HG03460 (cell line): ENCODE measurements at regions not wholly inside any gene's neighbourhood (a gene's known extent, or its start where the extent isn't known, plus 50 kb on each side); places are given as distances from the start of the nearest gene placed in this dataset.
"Not testable (repeated sequence)": the region's sequence is repeated elsewhere in the genome, so short reads cannot be mapped to it uniquely, and the experiment has no call there.

Experiments
- ATAC-seq: cut with Tn5 transposase; IDR thresholded peaks from one replicate; pipeline ENCODE4 v1.9.1; 2021; ENCODE audit not compliant: unreplicated experiment

GRCh38 chr15:88994286-88994685 is 81.1 kb upstream of the MFGE8 start:
- ATAC-seq, result no peak

DNA sequence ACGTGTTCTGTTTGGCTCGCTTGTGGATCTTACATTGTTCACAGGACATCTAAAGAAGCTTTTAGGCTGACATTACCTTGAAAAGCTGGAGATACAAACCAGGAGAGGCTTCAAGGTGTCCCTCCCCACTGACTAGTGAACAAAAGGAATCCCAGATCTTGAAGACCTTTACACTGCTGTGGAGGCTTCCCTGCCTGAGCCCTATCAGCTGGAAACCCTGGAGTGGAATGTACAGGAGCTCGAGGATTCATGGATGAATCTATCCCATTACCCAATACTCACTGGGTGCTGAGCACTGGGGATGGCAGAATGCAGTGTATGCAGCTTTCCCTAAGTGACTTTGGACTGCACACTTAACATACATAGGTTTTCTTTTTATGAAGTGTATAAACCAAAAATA is 82.3 kb upstream of the MFGE8 start:
- ATAC-seq, result no peak

- no peak for ATAC-seq
Observed at GRCh38 chr15:88997531-88997930, 84.4 kb upstream of the MFGE8 start.

DNA sequence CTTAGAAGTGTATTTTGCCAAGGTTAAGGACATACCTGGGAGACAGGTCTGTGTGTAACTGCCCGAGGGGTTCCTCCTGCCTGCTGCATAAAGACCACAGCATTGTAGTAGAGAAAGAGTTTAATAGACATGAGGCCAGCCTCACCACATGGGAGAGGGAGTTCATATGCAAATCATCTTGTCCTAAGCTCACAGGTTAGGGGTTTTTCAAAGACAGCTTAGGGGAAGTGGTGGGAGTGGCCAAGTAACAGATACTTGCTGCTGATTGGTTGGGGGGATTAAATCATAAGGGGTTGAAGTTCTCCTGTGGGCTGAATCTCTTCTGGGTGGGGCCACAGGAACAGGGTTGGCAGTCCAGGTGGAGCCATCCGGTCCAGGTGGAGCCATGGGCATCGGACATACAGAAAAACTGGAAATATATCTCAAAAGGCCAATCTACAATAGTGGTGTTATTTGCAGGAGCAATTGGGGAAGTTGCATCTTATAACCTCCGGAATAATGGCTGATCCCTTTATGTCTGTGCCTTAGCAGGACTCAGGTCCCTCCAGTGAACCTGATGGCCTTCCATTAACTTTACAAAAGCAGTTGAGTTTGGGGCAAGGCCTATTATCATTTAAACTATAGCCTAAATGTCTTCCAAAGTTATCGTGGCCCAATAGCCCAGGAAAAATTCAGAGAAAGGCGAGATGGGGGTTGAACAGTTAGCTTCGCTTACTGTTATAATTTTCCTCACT is 86.0 kb upstream of the MFGE8 start:
- ATAC-seq, result no peak

DNA sequence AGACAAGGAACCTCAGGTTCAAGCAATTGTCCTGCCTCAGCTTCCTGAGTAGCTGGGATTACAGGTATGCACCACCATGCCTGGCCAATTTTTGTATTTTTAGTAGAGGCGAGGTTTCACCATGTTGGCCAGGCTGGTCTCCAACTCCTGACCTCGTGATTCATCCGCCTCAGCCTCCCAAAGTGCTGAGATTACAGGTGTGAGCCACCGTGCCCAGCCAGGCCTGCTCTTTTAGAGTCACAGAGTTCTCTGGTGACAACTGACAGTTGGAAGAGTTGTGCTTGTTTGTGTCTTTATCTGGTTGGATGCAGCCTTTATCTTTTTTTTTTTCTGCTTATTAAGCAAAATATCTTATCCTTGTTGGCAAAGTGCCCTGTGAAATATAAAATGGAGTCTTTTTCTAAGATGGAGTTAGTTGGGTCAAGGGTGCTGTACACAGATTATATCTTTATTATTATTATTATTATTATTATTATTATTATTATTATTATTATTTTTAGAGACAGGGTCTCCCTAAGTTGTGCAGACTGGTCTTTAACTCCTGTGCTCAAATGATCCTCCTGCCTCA is 86.5 kb upstream of the ABHD2 start:
- not testable (repeated sequence) for ATAC-seq

- peak; percentile 94 for ATAC-seq
Observed at GRCh38 chr15:89002281-89002761, 85.9 kb upstream of the ABHD2 start.

GRCh38 chr15:89002830-89003229 is 85.4 kb upstream of the ABHD2 start:
- no peak for ATAC-seq

DNA sequence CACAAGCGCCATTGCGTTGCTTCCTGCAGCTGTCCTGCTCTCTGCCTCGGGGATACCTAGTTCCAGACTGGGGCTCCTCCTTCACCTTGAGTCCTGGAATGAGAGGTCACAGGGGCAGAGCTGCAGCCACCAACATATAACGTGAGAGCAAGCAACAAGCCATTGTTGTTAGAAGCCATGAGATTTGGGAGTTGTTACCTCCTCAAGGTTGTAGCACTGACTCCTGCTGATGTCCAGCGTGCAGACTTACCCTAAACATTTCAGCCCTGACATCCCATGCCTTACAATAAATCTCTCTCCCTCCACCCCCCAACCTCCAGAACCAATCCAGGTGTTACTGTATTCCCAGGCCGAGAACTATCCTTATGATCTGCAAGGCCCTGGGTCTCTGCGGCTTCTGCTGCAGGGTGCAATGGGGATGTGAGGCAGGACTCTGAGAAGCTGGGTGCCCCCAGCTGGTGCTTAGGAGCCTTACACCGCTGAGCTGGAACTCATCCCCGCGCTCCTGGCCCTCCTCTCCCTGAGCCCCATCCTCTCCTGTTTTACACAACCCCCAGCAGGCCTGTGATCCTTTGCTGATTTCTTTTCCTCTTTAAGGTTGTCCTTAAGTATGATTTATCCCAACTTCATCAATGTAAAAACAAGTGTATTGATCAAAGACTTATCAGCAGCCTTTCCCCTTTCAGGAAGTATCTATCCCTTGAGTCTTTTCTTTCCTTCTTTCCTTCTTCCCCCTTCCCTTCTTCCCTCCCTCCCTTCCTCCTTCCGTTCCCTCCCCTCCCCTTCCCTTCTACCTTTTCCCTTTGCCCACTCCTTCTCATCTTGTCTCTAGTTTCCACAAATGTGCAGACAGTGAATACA is 84.2 kb upstream of the ABHD2 start:
- no peak for ATAC-seq

GRCh38 chr15:89004726-89005030 is 83.6 kb upstream of the ABHD2 start:
- no peak for ATAC-seq

DNA sequence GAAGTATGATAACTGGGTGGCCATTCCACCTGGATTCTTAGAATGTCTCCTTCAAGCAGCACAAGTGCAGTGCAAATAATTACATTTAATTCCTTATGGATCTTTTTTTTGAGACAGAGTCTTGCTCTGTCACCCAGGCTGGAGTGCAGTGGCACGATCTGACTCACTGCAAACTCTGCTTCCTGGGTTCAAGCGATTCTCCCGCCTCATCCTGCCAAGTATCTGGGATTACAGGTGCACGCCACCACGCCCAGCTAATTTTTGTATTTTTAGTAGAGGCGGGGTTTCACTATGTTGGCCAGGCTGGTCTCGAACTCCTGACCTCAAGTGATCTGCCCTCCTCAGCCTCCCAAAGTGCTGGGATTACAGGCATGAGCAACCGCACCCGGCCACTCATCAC is 80.7 kb upstream of the ABHD2 start:
- ATAC-seq, result not testable (repeated sequence)

GRCh38 chr15:89007989-89008388 is 80.3 kb upstream of the ABHD2 start:
- ATAC-seq, result no peak

GRCh38 chr15:89009080-89009479 is 79.2 kb upstream of the ABHD2 start:
- no peak for ATAC-seq

DNA sequence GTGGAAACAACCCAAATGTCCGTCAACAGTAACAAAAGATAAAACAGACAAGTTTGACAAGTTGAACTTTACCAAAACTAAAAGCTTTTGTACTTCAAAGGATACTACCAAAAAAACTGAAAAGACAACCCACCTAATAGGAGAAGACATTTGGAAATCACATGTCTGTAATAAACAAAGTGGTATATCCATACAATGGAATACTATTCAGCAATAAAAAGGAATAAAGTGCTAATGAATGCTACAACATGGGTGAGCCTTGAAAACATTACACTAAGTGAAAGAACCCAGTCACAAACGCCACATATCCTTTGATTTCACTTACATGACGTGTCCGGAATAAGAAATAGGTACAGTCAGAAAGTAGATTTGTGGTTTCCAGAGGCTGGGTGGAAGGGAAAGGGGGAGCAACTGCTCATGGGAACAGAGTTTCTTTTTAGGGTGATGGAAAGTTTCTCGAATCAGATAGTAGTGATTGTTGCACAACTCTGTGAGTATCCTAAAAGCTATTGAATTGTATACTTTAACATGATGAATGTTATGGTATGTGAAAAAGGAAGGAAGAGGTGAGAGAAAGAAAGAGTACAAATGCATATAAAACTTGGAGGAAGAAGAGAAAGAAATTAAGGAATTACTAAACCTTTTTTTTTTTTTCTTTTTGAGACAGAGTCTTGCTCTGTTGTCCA is 72.7 kb upstream of the ABHD2 start:
- ATAC-seq, result no peak

DNA sequence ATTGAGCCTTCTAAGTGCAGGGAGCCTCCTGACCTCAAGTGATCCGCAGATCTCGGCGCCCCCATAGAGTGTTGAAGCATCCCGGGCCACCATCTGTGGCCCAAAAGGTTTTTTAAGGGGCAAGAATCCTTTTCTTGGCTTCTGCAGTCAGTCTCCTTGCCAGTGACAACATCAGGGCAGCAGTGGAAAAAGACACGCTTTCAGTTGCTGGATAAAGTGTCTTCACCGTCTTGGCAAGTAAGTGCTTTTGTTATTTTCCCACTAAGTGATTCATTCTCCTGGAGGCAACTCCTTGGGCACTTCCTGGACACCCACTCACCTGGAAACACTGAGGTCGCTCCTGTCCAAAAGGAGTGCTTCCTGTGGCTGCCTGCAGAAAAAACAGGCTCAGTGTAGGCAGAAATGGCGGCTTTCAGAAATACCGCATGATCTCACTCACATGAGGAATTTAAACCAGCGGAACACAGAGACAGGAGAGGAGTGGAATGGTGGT is 71.7 kb upstream of the ABHD2 start:
- no peak for ATAC-seq

GRCh38 chr15:89017370-89018066 is 70.7 kb upstream of the ABHD2 start:
- ATAC-seq, result peak; percentile 80

- no peak for ATAC-seq
Observed at GRCh38 chr15:89018207-89018606, 70.0 kb upstream of the ABHD2 start.

GRCh38 chr15:89019436-89019835 is 68.8 kb upstream of the ABHD2 start:
- ATAC-seq, result no peak

DNA sequence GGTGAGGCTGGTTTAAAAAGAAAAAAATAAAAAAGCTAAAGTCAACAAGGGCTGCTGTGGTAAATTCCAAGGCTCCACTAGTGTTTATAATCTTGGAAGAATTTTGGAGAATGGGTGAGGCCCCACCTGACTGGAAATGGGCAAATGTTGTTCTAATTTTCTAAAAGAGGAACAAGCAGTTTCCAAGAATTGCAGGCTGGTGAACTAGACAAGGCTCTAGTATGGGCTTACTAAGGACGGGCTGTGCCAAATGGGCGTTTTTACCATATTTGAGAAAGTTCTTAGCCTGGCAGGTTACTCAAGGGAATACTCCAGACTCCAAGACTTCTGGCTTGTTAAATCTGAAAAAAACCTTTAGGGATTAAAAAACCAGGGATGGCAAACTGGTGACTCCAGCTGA is 67.0 kb upstream of the ABHD2 start:
- no peak for ATAC-seq

DNA sequence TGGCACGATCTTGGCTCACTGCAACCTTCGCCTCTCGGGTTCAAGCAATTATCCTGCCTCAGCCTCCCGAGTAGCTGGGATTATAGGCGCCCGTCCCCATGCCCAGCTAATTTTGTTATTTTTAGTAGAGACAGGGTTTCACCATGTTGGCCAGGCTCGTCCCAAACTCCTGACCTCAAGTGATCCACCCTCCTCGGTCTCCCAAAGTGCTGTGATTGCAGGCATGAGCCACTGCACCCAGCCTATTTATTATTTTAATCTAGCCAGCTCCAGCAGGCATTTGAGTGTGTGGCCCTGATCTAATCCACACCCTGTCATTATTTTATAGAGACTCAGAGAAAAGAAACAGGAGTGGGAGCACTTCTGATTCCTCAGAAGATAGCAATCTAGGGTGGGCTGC is 66.4 kb upstream of the ABHD2 start:
- ATAC-seq, result not testable (repeated sequence)

GRCh38 chr15:89023311-89023961 is 64.8 kb upstream of the ABHD2 start:
- ATAC-seq, result no peak
